Esophagus muscularis mucosa (tissue), 4 donors: ENCODE measurements at regions not wholly inside any gene's neighbourhood (a gene's known extent, or its start where the extent isn't known, plus 50 kb on each side); places are given as distances from the start of the nearest gene placed in this dataset.

Experiments used
- DNase-seq: peaks from one replicate; pipeline ENCODE4 v3.0.0-alpha.2; 2017; ENCODE audit errors: extremely low spot score
- H3K27ac ChIP-seq, 4 donors: fragments of 200-600 bp; sonication (generic); replicated peaks in 1 of 4; 1 replicate in 3 of 4; 2 replicates in 1 of 4; pipeline ENCODE4 v1.5.1; 2016 to 2019; ENCODE audit warnings: mild to moderate bottlenecking in 1 of 4
- H3K27me3 ChIP-seq, 4 donors: fragments of 200-600 bp; sonication (generic); one replicate each; pipeline versions ENCODE4 v1.5.1 to v1.6.0; 2016 to 2019
- H3K36me3 ChIP-seq, 4 donors: fragments of 200-600 bp; sonication (generic); one replicate each; pipeline ENCODE4 v1.5.1; 2016 to 2019
- H3K4me1 ChIP-seq, 4 donors: fragments of 200-600 bp; sonication (generic); one replicate each; pipeline ENCODE4 v1.5.1; 2016 to 2019
- H3K4me3 ChIP-seq, 4 donors: fragments of 200-600 bp; sonication (generic); 1 replicate in 2 of 4; 2 replicates in 2 of 4; pipeline ENCODE4 v1.5.1; 2016 to 2019; ENCODE audit warnings: mild to moderate bottlenecking in 4 of 4, moderate library complexity in 1 of 4
- H3K9me3 ChIP-seq, 4 donors: fragments of 200-600 bp; sonication (generic); 1 replicate in 3 of 4; 2 replicates in 1 of 4; pipeline ENCODE4 v1.5.1; 2016 to 2019
- EP300 ChIP-seq: sonication (generic); formaldehyde crosslinking; IDR thresholded peaks from one replicate; pipeline ENCODE4 v1.6.1; 2017; ENCODE audit warnings: antibody characterized with exemption
- POLR2A ChIP-seq: fragments of 450-650 bp; IDR thresholded peaks from one replicate; pipeline ENCODE4 v1.6.1; 2017; ENCODE audit warnings: antibody characterized with exemption, moderate library complexity, mild to moderate bottlenecking, low read depth
- POLR2AphosphoS5 ChIP-seq, 2 donors: sonication (generic); formaldehyde crosslinking; IDR thresholded peaks; one replicate each; pipeline ENCODE4 v1.6.1; 2017; ENCODE audit warnings: antibody characterized with exemption in 2 of 2
- WGBS: methylation state at CpG from one replicate; pipeline ENCODE4 v1.1.5; 2018; 5-methylcytosine and 5-hydroxymethylcytosine counted together
- intact Hi-C: fragments of 100-400 bp; cut with DNase I; formaldehyde crosslinking; loops from one replicate; pipeline ENCODE4 v1.15.1; 2023
- TF ChIP-seq, protein P1 (sequence below), 3 experiments: fragments of 200-600 bp in 2 of 3; fragments of 450-650 bp in 1 of 3; sonication (generic) in 2 of 3; IDR thresholded peaks; one replicate each; pipeline ENCODE4 v1.5.1; 2017 to 2019; ENCODE audit warnings: antibody characterized with exemption in 3 of 3, mild to moderate bottlenecking in 2 of 3, moderate library complexity in 1 of 3

DNA sequence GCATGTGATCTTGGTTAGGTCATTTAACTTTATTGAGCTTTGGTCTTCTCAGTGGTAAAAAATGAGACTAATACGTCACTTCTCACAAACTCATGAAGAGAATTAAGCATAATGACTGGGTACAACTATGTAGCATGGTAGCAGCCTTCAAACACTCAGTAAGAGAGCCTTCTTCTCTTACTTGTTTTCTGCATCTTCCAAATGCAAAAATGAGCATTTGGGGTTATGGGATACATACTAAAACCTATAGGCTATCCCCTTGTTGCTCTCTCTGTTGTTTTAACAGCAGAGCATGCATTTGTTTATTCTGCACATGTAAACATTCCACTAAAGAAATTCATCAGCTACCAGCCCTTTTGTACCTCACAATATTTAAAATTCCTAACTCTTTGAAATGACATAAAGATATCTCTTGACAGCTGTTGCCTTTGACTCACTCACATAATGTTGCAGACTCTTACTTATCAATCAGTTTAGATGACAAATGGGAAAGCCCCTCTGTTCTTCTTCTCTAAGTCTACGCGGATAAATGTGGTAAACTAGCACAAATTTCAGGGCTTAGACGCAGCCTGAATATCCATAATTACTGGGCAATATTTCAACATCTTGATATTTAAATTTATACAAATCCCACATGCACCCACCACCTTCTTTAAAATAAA is 327.3 kb upstream of the SATB1 start:
- Histone ChIP-seq H3K27ac (no peak overlapping the region), H3K36me3 (no peaks in the 10 kb centered on the region), H3K9me3 (no peaks in the 10 kb centered on the region), H3K4me1 (no peaks in the 10 kb centered on the region), H3K27me3 (no peaks in the 10 kb centered on the region), H3K4me3 (no peak overlapping the region)
- DNase-seq, result no peak
- intact Hi-C loops, result no loop called here
- TF ChIP-seq, protein P1, sequence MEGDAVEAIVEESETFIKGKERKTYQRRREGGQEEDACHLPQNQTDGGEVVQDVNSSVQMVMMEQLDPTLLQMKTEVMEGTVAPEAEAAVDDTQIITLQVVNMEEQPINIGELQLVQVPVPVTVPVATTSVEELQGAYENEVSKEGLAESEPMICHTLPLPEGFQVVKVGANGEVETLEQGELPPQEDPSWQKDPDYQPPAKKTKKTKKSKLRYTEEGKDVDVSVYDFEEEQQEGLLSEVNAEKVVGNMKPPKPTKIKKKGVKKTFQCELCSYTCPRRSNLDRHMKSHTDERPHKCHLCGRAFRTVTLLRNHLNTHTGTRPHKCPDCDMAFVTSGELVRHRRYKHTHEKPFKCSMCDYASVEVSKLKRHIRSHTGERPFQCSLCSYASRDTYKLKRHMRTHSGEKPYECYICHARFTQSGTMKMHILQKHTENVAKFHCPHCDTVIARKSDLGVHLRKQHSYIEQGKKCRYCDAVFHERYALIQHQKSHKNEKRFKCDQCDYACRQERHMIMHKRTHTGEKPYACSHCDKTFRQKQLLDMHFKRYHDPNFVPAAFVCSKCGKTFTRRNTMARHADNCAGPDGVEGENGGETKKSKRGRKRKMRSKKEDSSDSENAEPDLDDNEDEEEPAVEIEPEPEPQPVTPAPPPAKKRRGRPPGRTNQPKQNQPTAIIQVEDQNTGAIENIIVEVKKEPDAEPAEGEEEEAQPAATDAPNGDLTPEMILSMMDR (IDR thresholded peaks at IDR 0.05), result no peak
- TF ChIP-seq POLR2AphosphoS5 (IDR thresholded peaks at IDR 0.05), result no peak
- no peak for TF ChIP-seq POLR2A
- WGBS, result 83% methylated on average over 4 of the region's 4 CpGs

DNA sequence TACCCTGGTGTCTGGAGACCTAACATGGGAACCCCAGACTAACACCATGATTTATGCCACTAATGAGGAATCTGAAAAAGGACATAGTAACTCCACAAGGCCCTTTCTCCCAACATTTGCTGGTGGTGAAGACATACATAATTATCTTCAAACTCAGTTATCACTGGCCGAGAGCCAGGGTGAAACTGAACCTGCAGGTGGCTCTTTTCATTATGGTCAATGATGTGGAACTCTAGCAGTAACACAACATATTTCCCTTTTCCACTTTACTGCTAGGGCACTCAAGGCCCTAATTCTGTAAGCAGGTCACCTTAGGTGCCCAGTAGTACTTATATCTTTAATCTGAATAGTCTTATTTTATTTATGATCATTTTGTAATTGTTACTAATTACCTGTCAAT is 326.4 kb upstream of the SATB1 start:
- Histone ChIP-seq H3K36me3 (no peaks in the 10 kb centered on the region), H3K4me1 (no peaks in the 10 kb centered on the region), H3K4me3 (no peak overlapping the region), H3K27ac (no peak overlapping the region), H3K27me3 (no peaks in the 10 kb centered on the region), H3K9me3 (no peaks in the 10 kb centered on the region)
- WGBS, result 94% methylated on average over 1 of the region's 1 CpG
- TF ChIP-seq, protein P1 (IDR thresholded peaks at IDR 0.05), result no peak
- TF ChIP-seq POLR2A (no peak), POLR2AphosphoS5 (IDR thresholded peaks at IDR 0.05) (no peak), EP300 (no peak)
- DNase-seq, result no peak
- intact Hi-C loops, result no loop called here

DNA sequence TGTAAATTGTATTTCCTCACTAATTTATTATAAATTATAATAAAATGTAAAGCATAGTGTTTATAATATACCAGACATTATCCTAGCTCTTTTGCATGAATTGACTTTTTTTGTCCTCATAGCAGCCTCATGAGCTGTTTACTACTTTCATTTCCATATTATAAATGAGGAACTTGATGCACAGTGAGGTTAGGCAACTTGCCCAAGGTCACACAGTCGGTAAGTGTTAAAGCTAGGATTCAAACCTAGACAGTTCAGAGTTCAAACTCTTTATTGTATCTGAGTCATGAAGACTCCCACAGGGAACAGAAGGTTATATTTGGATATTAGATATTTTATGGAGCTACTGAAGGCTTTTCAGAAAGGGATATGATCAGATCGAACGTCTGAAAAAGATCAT is 322.2 kb upstream of the SATB1 start:
- H3K36me3 ChIP-seq, result no peaks in the 10 kb centered on the region
- no peak overlapping the region for H3K27ac ChIP-seq
- no peaks in the 10 kb centered on the region for H3K4me1 ChIP-seq
- WGBS, result 78% methylated on average over 3 of the region's 3 CpGs
- peak; percentile 31 for DNase-seq
- no peaks in the 10 kb centered on the region for H3K27me3 ChIP-seq
- no peak for TF ChIP-seq EP300
- no peak for TF ChIP-seq POLR2AphosphoS5 (IDR thresholded peaks at IDR 0.05)
- TF ChIP-seq POLR2A, result no peak
- TF ChIP-seq, protein P1 (IDR thresholded peaks at IDR 0.05), result no peak
- H3K4me3 ChIP-seq, result no peak overlapping the region
- intact Hi-C loops, result no loop called here
- no peaks in the 10 kb centered on the region for H3K9me3 ChIP-seq

DNA sequence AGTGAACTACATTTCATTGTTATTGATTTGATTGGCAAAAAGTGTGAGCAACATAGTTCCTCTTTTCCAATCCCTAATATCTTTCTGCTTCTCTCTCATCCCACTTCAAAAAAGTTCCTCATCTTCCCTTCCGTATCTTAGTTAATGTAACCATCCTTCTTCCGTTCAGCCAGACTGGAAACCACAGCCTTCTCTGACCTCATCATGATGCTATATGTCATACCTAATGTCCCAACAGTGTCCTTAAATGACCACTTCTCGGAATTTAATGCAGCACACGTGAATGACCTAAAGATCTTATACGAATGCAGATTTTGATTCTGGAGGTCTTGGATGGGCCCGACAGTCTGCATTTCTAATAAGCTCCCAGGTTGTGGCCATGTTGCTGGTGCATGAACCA is 320.3 kb upstream of the SATB1 start:
- TF ChIP-seq, protein P1 (IDR thresholded peaks at IDR 0.05), result no peak
- TF ChIP-seq EP300, result no peak
- TF ChIP-seq POLR2AphosphoS5 (IDR thresholded peaks at IDR 0.05), result no peak
- no peak for TF ChIP-seq POLR2A
- WGBS, result 78% methylated on average over 6 of the region's 6 CpGs
- no peak overlapping the region for H3K27ac ChIP-seq
- DNase-seq, result no peak
- no peaks in the 10 kb centered on the region for H3K4me1 ChIP-seq
- no peaks in the 10 kb centered on the region for H3K27me3 ChIP-seq
- no peaks in the 10 kb centered on the region for H3K36me3 ChIP-seq
- H3K9me3 ChIP-seq, result no peaks in the 10 kb centered on the region
- intact Hi-C loops, result no loop called here
- no peak overlapping the region for H3K4me3 ChIP-seq

DNA sequence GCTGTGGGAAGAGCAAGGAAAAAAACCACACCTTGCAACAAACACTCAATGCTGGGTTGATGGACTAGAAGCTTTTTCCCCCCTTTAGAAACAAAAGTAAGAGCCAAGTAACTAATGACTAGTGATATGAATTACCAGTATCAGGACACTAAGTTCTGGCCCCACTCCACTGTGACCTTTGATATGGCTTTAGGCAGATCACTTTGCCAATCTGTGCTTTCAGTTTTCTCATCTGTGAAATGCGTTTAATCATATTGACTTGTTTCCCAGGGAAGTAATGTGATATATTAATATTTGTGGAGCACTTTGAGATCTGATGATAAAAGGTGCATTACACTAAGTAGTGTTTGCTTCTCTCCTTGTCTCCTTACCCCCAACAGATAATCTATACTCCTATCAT is 319.3 kb upstream of the SATB1 start:
- no peak for TF ChIP-seq POLR2A
- TF ChIP-seq POLR2AphosphoS5 (IDR thresholded peaks at IDR 0.05), result no peak
- TF ChIP-seq, protein P1 (IDR thresholded peaks at IDR 0.05), result no peak
- TF ChIP-seq EP300, result no peak
- H3K4me1 ChIP-seq, result no peaks in the 10 kb centered on the region
- intact Hi-C loops, result no loop called here
- H3K27me3 ChIP-seq, result no peaks in the 10 kb centered on the region
- DNase-seq, result no peak
- no peak overlapping the region for H3K4me3 ChIP-seq
- 88% methylated on average over 1 of the region's 1 CpG for WGBS
- H3K27ac ChIP-seq, result no peak overlapping the region
- no peaks in the 10 kb centered on the region for H3K36me3 ChIP-seq
- H3K9me3 ChIP-seq, result no peaks in the 10 kb centered on the region
